ENCODE measurements at regions not wholly inside any gene's neighbourhood (a gene's known extent, or its start where the extent isn't known, plus 50 kb on each side); places are given as distances from the start of the nearest gene placed in this dataset.

DNA sequence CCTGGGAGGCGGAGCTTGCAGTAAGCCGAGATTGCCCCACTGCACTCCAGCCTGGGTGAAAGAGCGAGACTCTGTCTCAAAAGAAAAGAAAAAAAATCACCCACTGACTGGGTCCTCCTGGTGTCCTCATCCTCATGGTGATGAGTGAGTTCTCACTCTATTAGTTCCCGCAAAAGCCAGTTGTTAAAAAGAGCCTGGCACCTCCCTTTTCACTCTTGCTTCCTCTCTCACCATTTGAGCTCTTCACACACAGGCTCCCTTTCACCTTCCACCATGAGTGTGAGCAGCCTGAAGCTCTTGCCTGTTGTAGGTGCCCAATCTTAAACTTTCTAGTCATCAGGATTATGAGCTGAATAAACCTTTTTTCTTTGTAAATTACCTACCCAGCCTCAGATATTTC, 176.4 kb downstream of the SLC38A4 start:
- TF ChIP-seq, protein P1, sequence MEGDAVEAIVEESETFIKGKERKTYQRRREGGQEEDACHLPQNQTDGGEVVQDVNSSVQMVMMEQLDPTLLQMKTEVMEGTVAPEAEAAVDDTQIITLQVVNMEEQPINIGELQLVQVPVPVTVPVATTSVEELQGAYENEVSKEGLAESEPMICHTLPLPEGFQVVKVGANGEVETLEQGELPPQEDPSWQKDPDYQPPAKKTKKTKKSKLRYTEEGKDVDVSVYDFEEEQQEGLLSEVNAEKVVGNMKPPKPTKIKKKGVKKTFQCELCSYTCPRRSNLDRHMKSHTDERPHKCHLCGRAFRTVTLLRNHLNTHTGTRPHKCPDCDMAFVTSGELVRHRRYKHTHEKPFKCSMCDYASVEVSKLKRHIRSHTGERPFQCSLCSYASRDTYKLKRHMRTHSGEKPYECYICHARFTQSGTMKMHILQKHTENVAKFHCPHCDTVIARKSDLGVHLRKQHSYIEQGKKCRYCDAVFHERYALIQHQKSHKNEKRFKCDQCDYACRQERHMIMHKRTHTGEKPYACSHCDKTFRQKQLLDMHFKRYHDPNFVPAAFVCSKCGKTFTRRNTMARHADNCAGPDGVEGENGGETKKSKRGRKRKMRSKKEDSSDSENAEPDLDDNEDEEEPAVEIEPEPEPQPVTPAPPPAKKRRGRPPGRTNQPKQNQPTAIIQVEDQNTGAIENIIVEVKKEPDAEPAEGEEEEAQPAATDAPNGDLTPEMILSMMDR (IDR thresholded peaks at IDR 0.05) = no peak
- TF ChIP-seq POLR2A (IDR thresholded peaks at IDR 0.05) = no peak

All from body of pancreas (tissue), 4 donors.